GM23338 (cell line): ENCODE measurements at regions not wholly inside any gene's neighbourhood (a gene's known extent, or its start where the extent isn't known, plus 50 kb on each side); places are given as distances from the start of the nearest gene placed in this dataset.

Experiments
- ATAC-seq: fragments of 200-7000 bp; cut with Tn5 transposase; 3 replicates; pipeline ENCODE4 v1.9.1; 2020
- DNase-seq: peaks from one replicate; pipeline ENCODE4 v3.0.0-alpha.2; 2015; ENCODE audit warnings: low spot score
- H2AFZ ChIP-seq: fragments of 200-600 bp; sonication (generic); 2 replicates; pipeline ENCODE4 v1.8.0; 2016; ENCODE audit warnings: antibody characterized with exemption, mild to moderate bottlenecking, moderate library complexity
- H3F3A ChIP-seq: fragments of 200-600 bp; sonication (generic); replicated peaks from 2 replicates; pipeline ENCODE4 v1.8.0; 2017; ENCODE audit warnings: antibody characterized with exemption, mixed run types, low read depth
- H3K27ac ChIP-seq: fragments of 200-600 bp; sonication (generic); 2 replicates; pipeline ENCODE4 v1.6.1; 2016; ENCODE audit warnings: low read depth
- H3K27me3 ChIP-seq: fragments of 200-600 bp; sonication (generic); 2 replicates; pipeline ENCODE4 v1.8.0; 2016; ENCODE audit warnings: mild to moderate bottlenecking, mixed run types, moderate library complexity; ENCODE audit not compliant: insufficient read depth
- H3K36me3 ChIP-seq: fragments of 200-600 bp; sonication (generic); 2 replicates; pipeline ENCODE4 v1.8.0; 2016; ENCODE audit warnings: mild to moderate bottlenecking; ENCODE audit not compliant: insufficient read depth
- H3K4me1 ChIP-seq: fragments of 200-600 bp; sonication (generic); 2 replicates; pipeline ENCODE4 v1.8.0; 2016; ENCODE audit warnings: mild to moderate bottlenecking, moderate library complexity; ENCODE audit not compliant: insufficient read depth
- H3K4me2 ChIP-seq: fragments of 200-600 bp; sonication (generic); 2 replicates; pipeline ENCODE4 v1.7.1; 2017; ENCODE audit warnings: mixed run types
- H3K4me3 ChIP-seq: fragments of 200-600 bp; sonication (generic); 2 replicates; pipeline ENCODE4 v1.6.1; 2016; ENCODE audit warnings: mixed run types
- H3K79me2 ChIP-seq: fragments of 200-600 bp; sonication (generic); replicated peaks from 2 replicates; pipeline ENCODE4 v1.8.0; 2017; ENCODE audit warnings: mild to moderate bottlenecking; ENCODE audit not compliant: insufficient read depth
- H3K9me2 ChIP-seq: fragments of 200-600 bp; sonication (generic); 2 replicates; pipeline ENCODE4 v1.8.0; 2017; ENCODE audit not compliant: insufficient read depth
- H4K20me1 ChIP-seq: fragments of 200-600 bp; sonication (generic); replicated peaks from 2 replicates; pipeline ENCODE4 v1.8.0; 2017; ENCODE audit warnings: mild to moderate bottlenecking; ENCODE audit not compliant: insufficient read depth
- H3K27ac Mint-ChIP-seq: 2 replicates; pipeline ENCODE4 v1.8.0; 2020; ENCODE audit warnings: inconsistent platforms, mild to moderate bottlenecking, moderate library complexity, mixed read lengths
- H3K27me3 Mint-ChIP-seq: 3 replicates; pipeline ENCODE4 v1.8.0; 2022; ENCODE audit warnings: low read depth, mild to moderate bottlenecking, moderate library complexity, mixed read lengths, inconsistent platforms; ENCODE audit not compliant: insufficient read depth, poor library complexity
- H3K36me3 Mint-ChIP-seq: 3 replicates; pipeline ENCODE4 v1.8.0; 2021; ENCODE audit warnings: low read depth, mild to moderate bottlenecking, inconsistent platforms, moderate library complexity, mixed read lengths
- H3K4me1 Mint-ChIP-seq: 3 replicates; pipeline ENCODE4 v1.8.0; 2020; ENCODE audit warnings: mild to moderate bottlenecking, inconsistent platforms, mixed read lengths
- H3K4me3 Mint-ChIP-seq: 3 replicates; pipeline ENCODE4 v1.8.0; 2021; ENCODE audit warnings: moderate library complexity, mild to moderate bottlenecking, inconsistent platforms, mixed read lengths
- H3K9me3 Mint-ChIP-seq: 3 replicates; pipeline ENCODE4 v1.8.0; 2020; ENCODE audit warnings: moderate library complexity, mild to moderate bottlenecking, inconsistent platforms, mixed read lengths
- CTCF ChIP-seq, 2 experiments: fragments of 200-600 bp in 1 of 2; sonication (generic) in 1 of 2; conservative IDR thresholded peaks; 2 replicates each; pipeline versions ENCODE4 v1.5.1 to v1.6.1; 2016 to 2017; ENCODE audit warnings: antibody characterized with exemption in 2 of 2, low read depth in 2 of 2, mild to moderate bottlenecking in 2 of 2, moderate library complexity in 1 of 2
- NANOG ChIP-seq: IDR thresholded peaks from 2 replicates; pipeline ENCODE4 v1.6.1; 2016; ENCODE audit warnings: antibody characterized with exemption, borderline replicate concordance
- REST ChIP-seq: IDR thresholded peaks from one replicate; pipeline ENCODE4 v1.6.1; 2018; ENCODE audit warnings: antibody characterized with exemption; ENCODE audit not compliant: unreplicated experiment
- ZNF462 ChIP-seq: fragments of 250-450 bp; sonication (Bioruptor Pico); IDR thresholded peaks from 2 replicates; pipeline ENCODE4 v1.5.0; 2020; ENCODE audit warnings: mild to moderate bottlenecking, moderate library complexity

DNA sequence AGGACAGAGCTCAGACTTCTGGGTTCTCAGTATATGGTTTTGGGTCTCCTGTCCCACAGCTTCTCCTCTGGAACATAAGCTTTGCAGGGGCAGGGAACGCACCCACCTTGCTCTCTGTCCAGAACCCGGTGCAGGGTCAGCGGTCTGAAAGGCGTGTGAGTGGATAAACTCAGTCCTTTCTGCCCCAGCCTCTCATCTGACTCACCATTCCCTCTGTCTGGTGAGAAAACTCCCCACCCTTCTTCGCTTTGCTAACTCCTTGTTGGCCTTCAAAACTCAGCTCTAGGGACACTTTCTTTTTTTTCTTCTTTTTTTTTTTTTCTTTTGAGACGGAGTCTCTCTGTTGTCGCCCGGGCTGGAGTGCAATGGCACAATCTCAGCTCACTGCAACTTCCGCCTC lies 68.9 kb upstream of the NUP50 start:
- H3K9me2 ChIP-seq: no peaks in the 10 kb centered on the region
- Mint-ChIP-seq H3K4me1 (peaks cover 10% of the 10 kb centered on the region), H3K27ac (no peak overlapping the region), H3K36me3 (no peaks in the 10 kb centered on the region; the same call in 2 of the 3 replicates), H3K4me3 (no peak overlapping the region), H3K27me3 (peaks cover 5% of the 10 kb centered on the region), H3K9me3 (no peaks in the 10 kb centered on the region)
- ATAC-seq: no peak
- H3K4me2 ChIP-seq: no peak overlapping the region
- H2AFZ ChIP-seq: no peak overlapping the region
- H3K27ac ChIP-seq: no peak overlapping the region
- peaks cover 5% of the 10 kb centered on the region; the same call in 1 of the 2 replicates for H3K4me1 ChIP-seq
- H4K20me1 ChIP-seq: no peaks in the 10 kb centered on the region
- no peak for DNase-seq
- TF ChIP-seq CTCF (conservative IDR thresholded peaks at IDR 0.05; ENCODE audit: low read depth in 2 of 2) (no peak), ZNF462 (no peak), NANOG (no peak), REST (no peak)
- H3K79me2 ChIP-seq: no peaks in the 10 kb centered on the region
- H3F3A ChIP-seq: 0 out of 2 replicates have a peak, but pooled peaks cover 4% of the 10 kb centered on the region
- no peaks in the 10 kb centered on the region for H3K27me3 ChIP-seq
- H3K36me3 ChIP-seq: no peaks in the 10 kb centered on the region
- H3K4me3 ChIP-seq: no peak overlapping the region
